ENCODE measurements at regions not wholly inside any gene's neighbourhood (a gene's known extent, or its start where the extent isn't known, plus 50 kb on each side); places are given as distances from the start of the nearest gene placed in this dataset.
A peak's percentile ranks its signal among the peaks of the same experiment; 100 is the strongest.
"Not testable (repeated sequence)": the region's sequence is repeated elsewhere in the genome, so short reads cannot be mapped to it uniquely, and the experiment has no call there.

DNA sequence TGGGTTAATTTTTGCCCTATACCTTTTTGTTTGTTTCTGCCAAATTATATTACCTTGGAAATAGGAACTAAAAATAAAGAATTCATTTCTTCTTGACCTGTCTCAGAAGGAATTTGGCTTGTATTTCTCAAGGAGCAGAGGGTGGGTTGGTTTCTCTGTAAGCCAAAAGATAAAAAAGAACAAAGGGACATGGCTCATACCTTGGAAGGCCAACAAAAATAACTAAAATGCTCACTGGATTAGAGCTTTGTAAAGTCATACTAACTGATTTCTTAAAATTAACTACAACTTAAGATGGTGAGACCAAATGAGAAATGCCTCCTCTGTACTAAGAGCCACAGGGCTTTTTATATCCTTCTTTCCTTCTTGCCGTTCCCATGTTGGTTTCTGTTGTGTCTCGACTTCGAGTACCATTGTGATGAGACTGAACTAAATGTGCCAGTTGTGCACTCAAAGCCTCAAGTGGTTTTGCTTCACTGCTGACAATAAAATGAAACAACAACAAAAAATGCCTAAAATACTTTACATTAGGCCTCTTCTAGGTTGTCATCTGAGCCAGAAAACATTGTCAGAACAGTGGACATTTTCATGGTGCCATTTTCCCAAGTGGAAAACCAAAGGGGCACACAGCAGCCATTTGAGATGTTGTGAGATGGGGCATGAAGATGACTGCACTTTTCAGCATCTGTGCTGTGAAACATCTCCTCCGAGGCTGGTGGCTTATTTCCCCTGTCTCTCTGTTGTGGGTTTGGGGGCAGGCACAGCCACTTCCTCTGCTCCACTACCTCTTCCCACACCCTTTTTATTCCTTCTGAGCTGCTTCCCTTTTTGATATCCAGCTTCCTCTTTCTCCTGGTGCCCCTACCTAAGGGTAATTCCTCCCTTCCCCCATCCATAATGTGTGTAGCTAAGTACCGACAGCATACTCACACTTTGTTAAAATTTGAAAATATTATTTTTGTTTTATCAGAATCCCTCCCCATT, 51.8 kb upstream of the AGR3 start:
- no peak for DNase-seq (ENCODE audit: low read depth)

DNA sequence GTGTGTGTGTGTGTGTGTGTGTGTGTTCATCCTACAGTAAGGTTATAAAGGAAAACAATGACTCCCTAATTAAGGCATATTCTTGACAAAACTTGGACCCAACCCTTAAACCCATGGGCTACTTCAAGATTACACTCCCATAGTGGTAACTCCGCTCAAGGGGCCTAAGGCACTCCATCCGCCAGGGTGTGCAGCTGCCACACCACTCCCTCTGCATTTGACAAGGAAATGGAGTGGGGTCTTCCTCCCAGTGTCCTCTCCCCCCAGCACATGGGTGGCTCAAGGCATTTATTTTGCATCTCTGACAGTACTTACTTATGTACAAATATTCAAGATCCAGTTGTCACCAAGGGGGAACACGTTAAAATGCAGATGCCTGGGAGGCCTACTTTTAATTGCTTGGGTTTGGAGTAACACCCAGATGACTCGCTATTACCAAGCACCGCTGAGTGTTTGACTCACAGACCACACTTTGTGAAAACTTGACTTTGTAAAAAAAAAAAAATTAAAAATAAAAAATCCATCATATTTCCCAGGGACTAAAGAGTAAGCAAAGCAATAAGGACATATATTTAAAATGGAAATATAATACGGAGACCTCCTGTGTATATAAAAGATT, 53.0 kb upstream of the AGR3 start:
- DNase-seq (ENCODE audit: low read depth) = no peak

DNA sequence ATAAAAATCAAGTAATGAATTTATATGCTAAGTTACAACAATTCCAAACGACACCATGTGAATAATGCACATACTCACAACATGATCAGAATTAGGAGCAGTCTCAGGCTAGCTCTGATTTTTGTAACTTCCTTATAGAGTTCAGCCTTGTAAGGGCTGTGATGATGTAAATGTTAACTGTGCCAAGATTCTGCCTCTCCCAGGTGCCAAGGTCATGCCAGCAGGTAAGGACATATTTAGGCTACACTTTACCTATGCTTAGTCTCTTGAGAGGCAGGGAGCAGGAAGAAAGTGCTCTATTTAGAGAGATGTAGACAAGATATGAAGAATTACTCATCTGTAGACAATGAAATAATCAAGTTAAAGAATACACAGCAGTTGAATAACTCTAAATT, 53.6 kb upstream of the AGR3 start:
- no peak for DNase-seq (ENCODE audit: low read depth)

DNA sequence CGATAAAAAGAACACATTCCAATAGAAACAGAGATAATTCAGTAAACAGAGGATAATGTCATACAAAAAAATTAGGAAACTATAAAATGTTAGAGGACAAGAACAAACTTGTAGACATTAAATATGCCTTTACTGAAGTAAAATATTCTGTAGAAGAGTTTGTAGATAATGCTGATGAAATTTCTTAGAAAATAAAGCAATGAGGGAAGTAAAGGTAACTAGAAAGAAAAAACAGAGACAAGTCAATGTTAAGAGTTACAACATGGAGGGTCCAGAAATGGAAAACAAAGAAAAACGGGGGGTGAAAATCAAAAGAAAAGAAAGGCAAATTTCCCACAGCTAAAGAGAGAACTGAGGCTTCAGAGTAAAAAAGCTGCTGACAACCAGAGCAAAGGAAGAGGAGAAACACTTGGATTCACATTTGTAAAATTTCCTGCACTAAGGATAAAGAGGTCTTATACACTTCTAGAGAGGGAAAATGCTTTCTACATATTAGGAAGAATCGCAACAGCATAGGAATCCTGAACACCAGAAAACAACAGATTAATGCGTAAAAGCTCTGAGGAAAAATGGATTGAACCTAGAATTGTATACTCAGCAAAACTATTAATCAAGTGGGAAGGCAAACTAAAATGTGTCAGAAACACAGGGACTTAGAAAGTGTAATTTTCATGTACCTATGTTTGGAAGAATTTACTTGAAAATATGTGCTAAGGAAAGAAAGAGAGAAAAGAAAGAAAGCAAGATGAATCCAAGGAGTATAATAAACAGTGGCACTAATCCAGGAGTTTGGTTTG, 55.0 kb upstream of the AGR3 start:
- no peak for DNase-seq (ENCODE audit: low read depth)

DNA sequence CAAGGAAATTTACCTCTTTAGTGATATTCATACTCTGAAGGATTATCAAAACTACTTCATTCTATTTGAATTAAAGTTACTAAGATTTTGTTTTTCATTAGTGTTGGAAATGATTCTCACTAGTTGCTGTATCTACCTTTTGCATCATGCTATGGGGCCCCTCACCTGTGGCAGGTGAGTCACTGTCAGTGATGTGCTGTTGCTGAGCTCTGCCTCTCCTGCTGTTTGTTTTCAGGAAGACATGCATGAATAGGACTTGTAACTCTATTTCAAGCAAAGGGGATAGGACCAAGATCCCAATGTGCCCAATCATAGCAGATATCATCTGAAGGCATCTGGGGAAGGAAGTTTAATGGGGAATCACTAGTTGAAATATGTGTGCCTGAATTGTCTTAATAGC, 57.4 kb upstream of the AGR3 start:
- DNase-seq (ENCODE audit: low read depth) = no peak

DNA sequence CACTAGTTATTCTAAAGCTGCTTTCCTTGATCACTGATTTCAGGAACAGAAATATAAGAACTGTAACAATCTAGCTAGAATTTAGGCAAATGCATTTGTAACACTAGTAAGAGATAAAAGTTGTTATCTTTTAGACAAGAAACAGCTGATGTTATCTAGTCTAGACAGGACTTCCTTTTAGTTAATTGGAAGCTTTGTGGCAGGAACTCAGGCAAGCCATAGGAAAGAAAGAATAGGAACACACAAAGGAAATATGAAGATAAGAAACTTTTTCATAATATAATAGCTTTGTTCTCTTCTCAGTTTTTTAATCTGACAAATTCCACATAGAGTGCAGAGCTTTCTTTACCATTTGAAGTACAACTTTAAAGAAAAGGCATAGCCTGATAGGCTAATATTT, 59.0 kb upstream of the AGR3 start:
- no peak for DNase-seq (ENCODE audit: low read depth)

DNA sequence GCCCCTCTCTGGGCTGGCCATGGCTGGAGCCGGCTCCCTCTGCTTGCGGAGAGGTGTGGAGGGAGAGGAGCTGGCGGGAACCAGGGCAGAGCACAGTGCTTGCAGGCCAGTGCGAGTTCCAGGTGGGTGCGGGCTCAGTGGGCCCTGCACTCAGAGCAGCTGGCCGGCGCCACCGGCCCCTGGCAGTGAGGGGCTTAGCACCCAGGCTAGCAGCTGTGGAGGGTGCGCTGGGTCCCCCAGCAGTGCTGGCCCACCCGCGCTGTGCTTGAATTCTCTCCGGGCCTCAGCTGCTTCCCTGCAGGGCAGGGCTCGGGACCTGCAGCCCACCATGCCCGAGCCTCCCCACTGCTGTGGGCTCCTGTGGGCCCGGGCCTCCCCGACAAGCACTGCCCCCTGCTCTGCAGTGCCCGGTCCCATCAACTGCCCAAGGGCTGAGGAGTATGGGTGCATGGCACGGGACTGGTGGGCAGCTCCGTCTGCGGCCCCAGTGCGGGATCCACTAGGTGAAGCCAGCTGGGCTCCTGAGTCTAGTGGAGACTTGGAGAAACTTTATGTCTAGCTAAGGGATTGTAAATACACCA, 61.2 kb upstream of the AGR3 start:
- no peak for DNase-seq (ENCODE audit: low read depth)

DNA sequence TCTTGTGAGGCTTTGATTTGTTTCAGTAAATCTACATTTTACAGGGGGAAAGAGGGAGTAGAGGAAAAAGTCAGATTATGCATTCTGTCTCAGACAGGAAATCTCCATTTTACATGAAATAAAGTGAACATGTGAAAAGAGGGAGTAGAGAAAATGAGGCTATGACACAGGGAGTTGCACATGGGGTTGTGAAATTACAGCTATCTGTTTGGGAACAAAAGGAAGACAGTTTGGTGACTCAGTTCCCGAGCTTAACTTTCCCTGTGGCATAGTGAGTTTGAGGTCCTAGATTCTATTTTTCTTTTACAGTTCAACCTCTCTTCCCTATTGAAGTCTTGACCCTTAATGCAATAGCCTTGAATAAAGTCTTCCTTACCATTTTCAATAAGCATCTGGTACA, 63.2 kb upstream of the AGR3 start:
- no peak for DNase-seq (ENCODE audit: low read depth)

DNA sequence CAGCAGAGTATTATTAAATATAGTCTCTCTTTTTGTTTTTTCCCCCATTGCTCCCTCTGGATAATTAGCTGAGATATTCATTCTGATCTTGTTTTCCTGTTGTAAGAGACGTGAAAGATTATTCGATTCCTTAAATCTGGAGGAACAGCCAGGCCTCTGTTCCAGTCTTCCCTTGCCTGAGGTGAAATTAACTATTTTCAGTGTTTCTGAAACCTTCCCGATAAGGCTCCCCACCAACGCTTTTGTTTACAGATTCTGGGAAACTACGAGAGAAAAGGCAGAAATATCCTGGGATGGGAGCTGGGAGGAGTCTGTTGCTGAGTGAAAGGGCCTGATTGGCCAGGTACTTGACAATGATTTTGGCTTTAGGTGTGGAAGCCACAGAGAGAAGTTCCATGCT, 63.6 kb upstream of the AGR3 start:
- DNase-seq (ENCODE audit: low read depth) = no peak

DNA sequence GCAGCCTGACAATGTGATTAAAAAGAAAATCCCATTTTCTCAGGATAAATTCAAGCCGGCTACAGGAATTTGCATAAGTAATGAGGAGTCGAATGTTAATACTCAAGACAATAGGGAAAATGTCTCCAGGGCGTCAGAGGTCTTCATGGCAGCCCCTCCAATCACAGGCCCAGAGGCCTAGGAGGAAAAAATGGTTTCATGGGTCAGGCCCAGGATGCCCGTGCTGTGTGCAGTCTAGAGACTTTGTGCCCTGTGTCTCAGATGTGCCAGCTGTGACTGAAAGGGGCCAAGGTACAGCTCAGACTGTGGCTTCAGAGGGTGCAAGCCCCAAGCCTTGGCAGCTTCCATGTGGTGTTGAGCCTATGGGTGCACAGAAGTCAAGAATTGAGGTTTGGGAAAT, 66.3 kb upstream of the AGR3 start:
- not testable (repeated sequence) for DNase-seq (ENCODE audit: low read depth)

DNA sequence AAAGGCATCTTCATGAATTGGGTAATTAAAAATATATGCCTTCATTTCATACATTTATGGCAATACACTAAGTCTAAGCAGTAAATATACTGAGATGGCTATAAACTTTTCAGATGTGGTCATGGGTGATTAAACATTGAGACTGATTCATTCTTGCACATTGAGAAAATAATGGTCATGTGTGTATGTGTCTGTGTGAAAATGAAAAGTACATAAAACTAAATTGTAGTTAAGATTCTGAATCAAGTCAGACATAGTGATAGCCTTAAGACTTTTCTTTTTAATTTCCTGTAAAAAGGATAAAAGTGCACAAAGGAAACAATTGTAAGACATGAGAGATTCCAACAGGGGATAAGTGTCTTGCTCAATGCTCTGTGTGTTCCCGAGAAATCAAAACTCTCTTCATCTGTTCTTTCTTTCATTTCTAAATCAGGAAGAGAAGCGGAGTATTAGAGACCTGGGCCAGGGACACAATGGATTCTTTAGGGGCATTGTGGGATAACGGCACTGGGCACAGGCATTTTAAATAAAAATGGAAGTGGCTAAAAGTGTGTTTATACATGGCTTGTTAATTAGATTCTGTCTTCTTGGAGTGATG, 69.8 kb upstream of the AGR3 start:
- no peak for DNase-seq (ENCODE audit: low read depth)

DNA sequence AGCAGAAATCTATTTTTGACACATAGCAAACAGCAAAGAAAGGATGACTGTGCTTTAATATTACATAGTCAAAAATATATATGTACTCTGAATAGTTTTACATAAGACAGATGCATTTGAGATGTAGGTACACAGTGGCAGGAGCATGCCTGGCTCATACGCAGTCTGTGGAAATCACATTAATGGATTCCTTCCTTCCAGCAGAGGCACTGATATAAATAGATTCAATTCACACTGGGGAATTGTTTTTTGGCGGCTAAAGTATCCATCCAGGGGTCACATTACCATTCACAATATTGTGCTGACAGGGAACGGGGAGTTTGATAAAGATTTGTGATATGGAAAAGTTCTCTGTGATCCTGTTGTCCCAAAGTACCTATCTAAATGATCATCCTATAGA, 72.5 kb upstream of the AGR3 start:
- DNase-seq (ENCODE audit: low read depth) = no peak

DNA sequence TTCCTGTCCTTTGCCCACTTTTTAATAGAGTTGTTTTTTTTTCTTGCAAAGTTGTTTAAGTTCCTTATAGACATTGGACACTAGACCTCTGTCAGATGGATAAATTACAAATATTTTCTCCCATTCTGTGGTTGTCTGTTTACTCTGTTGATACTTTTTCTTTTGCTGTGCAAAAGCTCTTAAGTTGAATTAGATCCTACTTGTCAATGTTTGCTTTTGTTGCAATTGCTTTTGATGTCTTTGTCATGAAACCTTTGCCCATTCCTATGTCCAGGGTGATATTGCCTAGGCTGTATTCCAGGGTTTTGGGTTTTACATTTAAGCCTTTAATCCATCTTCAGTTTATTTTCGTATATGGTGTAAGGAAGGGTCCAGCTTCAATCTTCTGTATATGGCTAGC, 76.9 kb upstream of the AGR3 start:
- DNase-seq (ENCODE audit: low read depth) = no peak

DNA sequence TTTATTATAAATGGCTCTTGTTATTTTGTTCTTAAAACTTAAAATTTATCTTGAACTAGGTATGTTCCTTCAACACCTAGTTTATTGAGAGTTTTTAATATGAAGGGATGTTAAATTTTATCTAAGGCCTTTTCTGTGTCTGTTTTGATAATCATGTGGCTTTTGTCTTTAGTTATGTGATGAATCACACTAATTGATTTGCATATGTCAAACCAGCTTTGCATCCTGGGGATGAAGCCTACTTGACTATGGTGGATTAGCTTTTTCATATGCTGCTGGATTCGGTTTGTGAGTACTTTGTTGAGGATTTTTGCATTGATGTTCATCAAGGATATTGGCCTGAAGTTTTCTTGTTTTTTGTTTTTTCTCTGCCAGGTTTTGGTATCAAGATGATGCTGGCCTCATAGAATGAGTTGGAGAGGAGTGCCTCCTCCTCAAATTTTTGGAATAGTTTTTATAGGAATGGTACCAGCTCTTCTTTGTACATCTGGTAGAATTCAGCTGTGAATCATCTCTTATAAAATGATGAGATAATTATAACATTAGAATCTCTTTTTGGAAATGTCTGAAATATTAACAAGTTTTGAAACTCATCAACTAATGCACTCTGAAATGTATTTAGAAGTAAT, 78.7 kb upstream of the AGR3 start:
- no peak for DNase-seq (ENCODE audit: low read depth)

DNA sequence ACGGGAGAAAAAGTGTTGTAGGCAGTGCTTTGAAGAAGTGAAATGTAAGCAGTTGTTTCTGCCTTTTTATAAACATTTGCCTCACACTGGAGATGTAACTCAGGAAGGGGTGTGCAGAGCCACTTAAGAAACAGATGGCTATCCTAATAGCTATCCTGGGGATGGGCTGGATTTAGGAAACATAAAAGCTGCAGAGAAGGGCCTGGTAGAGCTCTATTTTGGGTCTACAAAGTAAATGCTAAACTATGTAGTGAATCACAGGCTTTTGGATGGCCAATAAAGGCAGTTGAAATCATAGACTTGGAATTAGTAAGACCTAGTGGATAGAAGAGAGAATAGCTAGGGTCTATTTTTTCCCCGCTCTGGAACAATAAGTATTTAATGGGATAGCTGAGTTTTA, 79.9 kb upstream of the AGR3 start:
- no peak for DNase-seq (ENCODE audit: low read depth)

DNA sequence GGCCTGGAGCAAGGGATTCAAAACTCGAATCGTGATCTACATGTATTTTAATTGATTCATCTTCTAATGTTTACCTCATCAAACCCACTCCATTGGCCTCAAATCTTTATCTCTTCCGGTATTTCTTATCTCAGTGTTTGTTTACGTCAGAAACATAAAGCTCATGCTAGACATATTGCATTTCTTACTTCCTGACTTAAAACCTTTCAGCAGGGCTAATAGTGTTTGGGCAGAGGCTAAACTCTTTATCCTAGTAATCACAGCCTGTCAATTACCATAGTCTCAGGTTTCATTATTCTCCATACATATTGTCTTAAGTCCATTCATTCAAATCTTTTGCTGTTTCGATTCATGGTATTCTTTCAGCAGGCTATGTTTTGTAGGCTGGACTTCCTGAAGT, 81.3 kb upstream of the AGR3 start:
- DNase-seq (ENCODE audit: low read depth) = no peak

DNA sequence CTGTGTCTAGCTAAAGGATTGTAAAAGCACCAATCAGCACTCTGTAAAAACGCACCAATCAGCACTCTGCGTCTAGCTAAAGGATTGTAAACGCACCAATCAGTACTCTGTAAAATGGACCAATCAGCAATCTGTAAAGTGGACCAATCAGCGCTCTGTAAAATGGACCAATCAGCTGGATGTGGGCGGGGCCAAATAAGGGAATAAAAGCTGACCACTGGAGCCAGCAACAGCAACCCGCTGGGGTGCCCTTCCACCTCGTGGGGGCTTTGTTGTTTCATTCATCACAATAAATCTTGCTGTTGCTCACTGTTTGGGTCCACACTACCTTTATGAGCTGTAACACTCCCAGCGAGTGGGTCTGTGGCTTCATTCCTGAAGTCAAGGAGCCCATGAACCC, 83.9 kb upstream of the AGR3 start:
- DNase-seq (ENCODE audit: low read depth) = not testable (repeated sequence)

DNA sequence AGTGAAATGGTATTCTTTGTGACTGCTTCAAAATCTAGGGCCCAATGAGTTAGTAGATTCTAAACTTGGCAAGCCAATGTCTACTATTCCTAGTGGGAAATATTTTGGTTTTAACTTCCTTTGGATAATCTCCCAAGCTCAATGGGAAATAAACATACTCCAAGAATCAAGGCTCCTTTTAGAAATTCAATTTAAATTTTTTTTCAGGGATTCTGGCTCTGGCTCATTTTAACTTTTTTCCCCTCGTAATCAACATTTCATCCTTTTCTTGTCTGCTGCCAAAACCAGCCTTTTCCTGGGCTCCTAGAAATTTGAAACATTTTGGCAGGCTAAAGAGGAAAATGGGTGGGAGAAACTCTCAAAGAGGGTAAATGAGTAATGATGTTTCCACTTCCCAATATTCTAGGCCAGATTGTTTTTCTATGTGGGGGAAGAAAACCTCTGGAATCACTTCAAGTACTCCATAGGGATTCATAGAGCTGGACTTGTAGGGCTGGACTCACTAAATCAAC, 85.6 kb upstream of the AGR3 start:
- DNase-seq (ENCODE audit: low read depth) = peak; percentile 44

DNA sequence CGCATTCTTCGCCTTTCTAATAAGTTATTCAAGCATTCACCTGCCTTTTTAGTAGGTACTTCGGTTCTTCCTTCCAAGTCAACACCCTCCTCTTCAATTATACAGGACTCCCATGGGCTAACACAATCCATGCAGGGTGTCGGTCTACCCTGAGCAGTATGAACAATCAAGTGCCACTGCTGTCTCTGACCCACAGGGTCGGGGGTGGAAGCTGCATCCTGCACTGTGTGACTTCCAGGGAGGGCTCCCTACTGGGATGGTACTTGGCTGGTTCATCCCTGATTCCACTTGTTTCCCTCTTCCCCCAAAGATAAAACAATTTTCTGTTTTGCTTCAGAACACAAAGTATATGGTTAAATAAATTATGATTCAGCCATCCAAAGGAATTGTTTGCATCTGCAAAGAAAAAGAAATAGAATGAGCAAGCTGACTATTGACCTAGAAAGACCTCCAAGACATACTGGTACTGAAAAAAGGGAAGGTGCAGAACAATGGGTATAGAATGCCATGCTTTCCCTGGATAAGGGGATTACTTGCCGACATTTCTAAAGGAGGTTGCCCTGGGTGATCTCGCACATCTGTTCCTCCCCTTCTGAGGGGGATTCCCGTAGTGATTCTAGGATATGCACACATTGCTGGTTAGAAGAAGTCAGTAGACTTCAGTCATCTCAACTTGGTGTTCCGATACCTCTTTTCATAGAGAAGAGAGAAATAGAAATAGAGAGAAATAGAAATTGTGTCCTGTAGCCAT, 89.1 kb upstream of the AGR3 start:
- DNase-seq (ENCODE audit: low read depth) = no peak

DNA sequence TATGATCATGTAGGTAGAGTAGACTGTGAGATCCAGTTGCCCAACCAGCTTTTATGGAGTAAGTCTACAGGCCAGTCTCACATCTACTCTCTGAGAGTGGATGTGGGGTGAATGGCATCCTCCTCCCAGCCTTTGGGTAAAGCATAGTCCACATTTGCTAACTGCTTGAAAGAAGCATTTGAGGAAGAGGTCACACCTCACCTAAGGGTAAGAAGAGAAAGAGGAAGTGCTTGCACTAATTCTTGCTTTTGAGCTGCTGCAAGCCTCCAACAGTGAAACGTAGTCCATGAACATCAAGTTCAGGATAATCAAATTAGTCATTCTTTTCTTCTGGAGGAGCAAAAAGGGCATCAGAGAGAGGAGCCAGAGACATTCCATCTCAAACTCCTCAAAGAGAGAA, 93.9 kb upstream of the AGR3 start:
- no peak for DNase-seq (ENCODE audit: low read depth)
